Stimulated activated CD4-positive, alpha-beta T cell treated with anti-CD3 and anti-CD28 coated beads, Interleukin-1b, Interleukin-23, amount 100 ng/mL, for 24 hours (primary cell): ENCODE measurements at regions not wholly inside any gene's neighbourhood (a gene's known extent, or its start where the extent isn't known, plus 50 kb on each side); places are given as distances from the start of the nearest gene placed in this dataset.
"Not testable (repeated sequence)": the region's sequence is repeated elsewhere in the genome, so short reads cannot be mapped to it uniquely, and the experiment has no call there.

ENCODE experiments used
- DNase-seq, 4 experiments: peaks; one replicate each; pipeline ENCODE4 v3.0.0-alpha.2; 2020; ENCODE audit warnings: low read depth in 4 of 4, low spot score in 1 of 4

GRCh38 chr12:91767237-91767636 is 378.4 kb downstream of the BTG1 start:
- no peak for DNase-seq

GRCh38 chr12:91766454-91766853 is 379.2 kb downstream of the BTG1 start:
- no peak for DNase-seq

- DNase-seq, result no peak
Observed at GRCh38 chr12:91763654-91764370, 381.8 kb downstream of the BTG1 start.

- DNase-seq, result no peak
Observed at GRCh38 chr12:91753649-91754048, 392.0 kb downstream of the BTG1 start.

GRCh38 chr12:91746976-91747375 is 398.7 kb downstream of the BTG1 start:
- no peak for DNase-seq

- DNase-seq, result no peak
Observed at GRCh38 chr12:91744597-91744996, 401.0 kb downstream of the BTG1 start.

- DNase-seq, result no peak
Observed at GRCh38 chr12:91743704-91744321, 401.8 kb downstream of the BTG1 start.

GRCh38 chr12:91743280-91743679 is 402.4 kb downstream of the BTG1 start:
- DNase-seq, result no peak

- DNase-seq, result no peak
Observed at GRCh38 chr12:91741932-91742331, 403.7 kb downstream of the BTG1 start.

GRCh38 chr12:91733846-91734245 is 411.8 kb downstream of the BTG1 start:
- not testable (repeated sequence) for DNase-seq

GRCh38 chr12:91732086-91732485 is 413.6 kb downstream of the BTG1 start:
- no peak for DNase-seq

- no peak for DNase-seq
Observed at GRCh38 chr12:91729543-91729942, 416.1 kb downstream of the BTG1 start.

GRCh38 chr12:91723191-91723590 is 422.5 kb downstream of the BTG1 start:
- DNase-seq, result no peak

GRCh38 chr12:91722072-91722471 is 423.6 kb downstream of the BTG1 start:
- DNase-seq, result peak in 1 of 4 experiments; percentile 9

GRCh38 chr12:91721023-91721422 is 424.6 kb downstream of the BTG1 start:
- DNase-seq, result no peak

- DNase-seq, result no peak
Observed at GRCh38 chr12:91718326-91718725, 427.3 kb downstream of the BTG1 start.

- no peak for DNase-seq
Observed at GRCh38 chr12:91717804-91718203, 427.8 kb downstream of the BTG1 start.

- DNase-seq, result not testable (repeated sequence)
Observed at GRCh38 chr12:91711925-91712324, 433.7 kb downstream of the BTG1 start.

GRCh38 chr12:91706466-91706865 is 439.2 kb downstream of the BTG1 start:
- no peak for DNase-seq

GRCh38 chr12:91704446-91704845 is 441.2 kb downstream of the BTG1 start:
- DNase-seq, result no peak

GRCh38 chr12:91703491-91704283 is 442.0 kb downstream of the BTG1 start:
- no peak for DNase-seq

GRCh38 chr12:91702843-91703425 is 442.7 kb downstream of the BTG1 start:
- no peak for DNase-seq
